NB4 (cell line): ENCODE measurements at regions not wholly inside any gene's neighbourhood (a gene's known extent, or its start where the extent isn't known, plus 50 kb on each side); places are given as distances from the start of the nearest gene placed in this dataset.

Experiments
- DNase-seq: peaks from one replicate; pipeline ENCODE4 v3.0.0; 2010; ENCODE audit warnings: low read depth
- H3K4me3 ChIP-seq: one replicate; pipeline ENCODE4 v1.5.1; 2011; ENCODE audit warnings: mild to moderate bottlenecking, low read depth, low read length, moderate library complexity
- MYC ChIP-seq: IDR thresholded peaks from 2 replicates; pipeline ENCODE4 v1.6.1; 2011; ENCODE audit warnings: low read depth, low read length
- POLR2A ChIP-seq: IDR thresholded peaks from 2 replicates; pipeline ENCODE4 v1.6.1; 2011; ENCODE audit warnings: mild to moderate bottlenecking; ENCODE audit not compliant: insufficient read length; ENCODE audit errors: extremely low read depth
- TF ChIP-seq, protein P1 (sequence below): IDR thresholded peaks from one replicate; pipeline ENCODE4 v1.5.1; 2012; ENCODE audit warnings: low read depth, low read length
- TF ChIP-seq, protein P2 (sequence below): IDR thresholded peaks from 2 replicates; pipeline ENCODE4 v1.6.1; 2011; ENCODE audit warnings: low read depth, low read length

DNA sequence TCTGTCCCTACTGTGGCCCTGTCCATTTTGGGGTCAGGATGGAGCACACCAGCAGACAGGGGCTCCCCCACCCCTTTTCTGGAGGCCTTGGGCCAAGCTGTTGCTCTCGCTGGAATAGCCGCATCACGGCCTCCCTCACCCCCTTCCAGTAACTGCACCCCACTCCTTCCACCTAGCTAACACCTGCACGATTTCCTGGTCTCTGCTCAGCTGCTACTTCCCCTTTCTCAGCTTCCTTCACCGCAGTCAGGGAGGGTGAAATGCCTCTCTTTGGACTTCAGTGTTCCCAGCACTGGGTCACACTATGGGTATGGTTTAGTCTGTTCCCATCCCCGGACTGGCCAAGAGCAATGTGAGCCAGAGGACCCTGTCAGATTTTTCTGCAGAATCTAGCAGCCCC, 400.2 kb downstream of the MCTP2 start:
- DNase-seq, result peak; percentile 9
- TF ChIP-seq MYC, result no peak
- TF ChIP-seq, protein P1, sequence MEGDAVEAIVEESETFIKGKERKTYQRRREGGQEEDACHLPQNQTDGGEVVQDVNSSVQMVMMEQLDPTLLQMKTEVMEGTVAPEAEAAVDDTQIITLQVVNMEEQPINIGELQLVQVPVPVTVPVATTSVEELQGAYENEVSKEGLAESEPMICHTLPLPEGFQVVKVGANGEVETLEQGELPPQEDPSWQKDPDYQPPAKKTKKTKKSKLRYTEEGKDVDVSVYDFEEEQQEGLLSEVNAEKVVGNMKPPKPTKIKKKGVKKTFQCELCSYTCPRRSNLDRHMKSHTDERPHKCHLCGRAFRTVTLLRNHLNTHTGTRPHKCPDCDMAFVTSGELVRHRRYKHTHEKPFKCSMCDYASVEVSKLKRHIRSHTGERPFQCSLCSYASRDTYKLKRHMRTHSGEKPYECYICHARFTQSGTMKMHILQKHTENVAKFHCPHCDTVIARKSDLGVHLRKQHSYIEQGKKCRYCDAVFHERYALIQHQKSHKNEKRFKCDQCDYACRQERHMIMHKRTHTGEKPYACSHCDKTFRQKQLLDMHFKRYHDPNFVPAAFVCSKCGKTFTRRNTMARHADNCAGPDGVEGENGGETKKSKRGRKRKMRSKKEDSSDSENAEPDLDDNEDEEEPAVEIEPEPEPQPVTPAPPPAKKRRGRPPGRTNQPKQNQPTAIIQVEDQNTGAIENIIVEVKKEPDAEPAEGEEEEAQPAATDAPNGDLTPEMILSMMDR, result no peak
- no peak for TF ChIP-seq POLR2A
- TF ChIP-seq, protein P2, sequence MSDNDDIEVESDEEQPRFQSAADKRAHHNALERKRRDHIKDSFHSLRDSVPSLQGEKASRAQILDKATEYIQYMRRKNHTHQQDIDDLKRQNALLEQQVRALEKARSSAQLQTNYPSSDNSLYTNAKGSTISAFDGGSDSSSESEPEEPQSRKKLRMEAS, result no peak
- H3K4me3 ChIP-seq, result no peak overlapping the region

DNA sequence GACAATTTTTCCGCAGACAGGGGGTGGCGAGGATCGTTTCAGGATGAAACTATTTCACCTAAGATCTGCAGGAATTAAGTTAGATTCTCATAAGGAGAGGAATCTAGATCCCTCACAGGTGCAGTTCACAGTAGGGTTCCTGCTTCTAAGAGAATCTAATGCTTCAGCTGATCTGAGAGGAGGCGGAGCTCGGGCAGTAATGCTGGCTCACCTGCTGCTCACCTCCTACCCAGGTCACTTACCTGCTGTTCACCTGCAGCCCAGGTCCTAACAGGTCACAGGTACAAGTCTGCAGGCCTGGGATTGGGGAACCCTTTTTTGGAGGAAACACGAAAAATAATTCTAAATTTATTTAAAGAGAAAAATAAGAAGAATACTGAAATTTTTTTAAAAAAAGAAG, 406.8 kb downstream of the MCTP2 start:
- TF ChIP-seq MYC, result no peak
- no peak for DNase-seq

DNA sequence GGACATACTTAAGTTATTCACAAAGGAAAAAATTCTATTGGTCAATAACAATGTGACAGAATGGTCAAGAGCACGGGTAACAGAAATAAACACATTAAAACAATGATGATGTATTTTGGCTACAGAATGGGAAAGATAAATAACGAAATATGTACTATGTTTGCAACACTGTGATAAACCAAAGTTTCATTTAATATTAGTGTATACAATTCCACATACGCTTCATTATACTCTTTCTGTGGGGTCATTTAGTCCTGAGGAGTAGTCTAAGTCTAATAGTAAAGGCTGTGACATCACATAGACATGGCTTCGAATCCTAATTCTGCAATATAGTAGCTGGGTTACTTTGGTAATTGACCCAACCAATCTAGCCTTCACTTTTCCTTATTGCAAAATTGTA, 408.3 kb downstream of the MCTP2 start:
- DNase-seq, result no peak
- TF ChIP-seq MYC (no peak), POLR2A (no peak)
- TF ChIP-seq, protein P1, result no peak
- TF ChIP-seq, protein P2, result no peak
- no peak overlapping the region for H3K4me3 ChIP-seq

More for the DNA sequence above, 406.8 kb downstream of the MCTP2 start:
- H3K4me3 ChIP-seq, result no peak overlapping the region

DNA sequence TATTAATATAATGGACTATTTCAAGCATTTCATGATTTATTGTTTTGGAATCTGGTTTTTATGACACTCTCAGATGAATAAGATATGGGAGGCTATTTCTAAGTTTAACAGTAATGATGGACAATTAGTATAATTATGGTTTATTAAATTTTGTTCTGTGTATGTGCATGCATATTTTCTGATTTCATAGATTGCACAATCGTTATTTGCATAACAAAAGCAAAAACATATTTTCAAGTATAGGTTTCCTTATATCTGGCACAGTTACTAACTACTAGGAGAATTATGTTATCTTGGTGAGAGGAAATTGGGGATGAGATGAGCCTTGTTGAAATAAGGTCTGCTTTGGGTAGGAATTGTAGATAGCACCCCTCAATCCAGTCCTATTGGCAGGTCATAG, 413.1 kb downstream of the MCTP2 start:
- no peak for TF ChIP-seq POLR2A
- TF ChIP-seq MYC, result no peak
- TF ChIP-seq, protein P2, result no peak
- TF ChIP-seq, protein P1, result no peak
- no peak for DNase-seq
- H3K4me3 ChIP-seq, result no peak overlapping the region

DNA sequence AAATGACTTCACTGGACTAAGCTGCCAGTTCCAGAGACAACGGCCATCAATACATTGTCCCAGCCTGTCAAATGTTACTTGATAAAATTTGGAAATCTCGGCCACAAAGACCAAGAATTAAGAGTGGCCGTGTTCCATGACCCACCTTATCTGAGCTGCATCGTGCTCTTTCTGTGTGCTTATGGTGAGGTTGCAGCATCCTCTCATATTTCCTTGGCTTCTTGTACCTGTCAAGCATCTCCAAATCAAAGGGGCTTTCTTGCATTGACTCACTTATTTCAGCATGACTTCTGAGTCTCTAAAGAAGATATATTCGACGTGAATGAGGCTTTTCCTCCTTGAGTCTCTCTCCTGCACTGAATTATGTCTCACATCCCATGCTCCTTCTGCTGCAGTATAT, 421.7 kb downstream of the MCTP2 start:
- no peak overlapping the region for H3K4me3 ChIP-seq
- no peak for DNase-seq
- TF ChIP-seq POLR2A (no peak), MYC (no peak)
- TF ChIP-seq, protein P1, result no peak
- TF ChIP-seq, protein P2, result no peak

DNA sequence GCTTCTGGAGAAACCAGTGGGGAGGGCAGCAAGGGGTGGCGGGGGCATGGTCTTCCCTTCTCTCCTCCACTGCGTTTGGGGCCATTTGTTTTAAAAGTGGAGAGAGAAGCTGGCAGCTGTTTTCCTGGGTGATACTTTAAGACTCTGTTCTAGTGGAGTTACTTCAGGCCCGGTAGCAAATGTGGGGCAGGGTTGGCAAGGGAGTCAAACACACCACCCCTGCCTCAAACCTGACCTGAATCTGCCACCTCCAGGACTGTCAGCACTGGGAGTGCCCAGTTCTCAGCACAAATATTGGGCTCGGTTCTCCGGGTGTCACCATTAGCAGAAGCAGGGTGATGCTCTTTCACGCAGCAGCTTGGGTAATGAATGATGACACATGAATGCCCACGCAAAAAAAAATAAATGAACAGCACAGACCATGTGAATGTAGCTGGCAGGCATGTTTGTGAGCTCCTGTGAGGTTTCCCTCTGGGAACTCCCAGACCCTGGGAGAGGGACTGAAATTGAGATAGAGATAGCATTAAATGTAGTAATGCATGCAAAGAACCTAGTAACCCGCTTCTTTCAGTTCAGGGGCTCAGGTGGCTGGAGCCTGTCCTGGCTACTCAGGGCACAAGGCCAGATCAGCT, 424.0 kb downstream of the MCTP2 start:
- H3K4me3 ChIP-seq, result no peak overlapping the region
- TF ChIP-seq, protein P1, result no peak
- no peak for TF ChIP-seq MYC
- TF ChIP-seq, protein P2, result no peak
- TF ChIP-seq POLR2A, result no peak
- DNase-seq, result no peak
